Hindlimb muscle (tissue), 1 donor: ENCODE measurements at regions not wholly inside any gene's neighbourhood (a gene's known extent, or its start where the extent isn't known, plus 50 kb on each side); places are given as distances from the start of the nearest gene placed in this dataset.
A peak's percentile ranks its signal among the peaks of the same experiment; 100 is the strongest.

Source experiments
- DNase-seq: peaks from one replicate; pipeline ENCODE4 v3.0.0-alpha.2; 2013

GRCh38 chr16:73347500-73348375 is 299.8 kb upstream of the ZFHX3 start:
- DNase-seq = peak; percentile 36

- no peak for DNase-seq
Measured at GRCh38 chr16:73339821-73340220, 291.9 kb upstream of the ZFHX3 start.

- DNase-seq = no peak
Measured at GRCh38 chr16:73337373-73338296, 289.7 kb upstream of the ZFHX3 start.

GRCh38 chr16:73329358-73330286 is 281.7 kb upstream of the ZFHX3 start:
- DNase-seq = no peak

- no peak for DNase-seq
Measured at GRCh38 chr16:73326770-73327470, 279.0 kb upstream of the ZFHX3 start.

GRCh38 chr16:73326221-73326620 is 278.3 kb upstream of the ZFHX3 start:
- no peak for DNase-seq

GRCh38 chr16:73323880-73324279 is 276.0 kb upstream of the ZFHX3 start:
- DNase-seq = no peak

GRCh38 chr16:73322856-73323255 is 274.9 kb upstream of the ZFHX3 start:
- DNase-seq = no peak

- no peak for DNase-seq
Measured at GRCh38 chr16:73321853-73322252, 273.9 kb upstream of the ZFHX3 start.

- DNase-seq = no peak
Measured at GRCh38 chr16:73319737-73320136, 271.8 kb upstream of the ZFHX3 start.

- no peak for DNase-seq
Measured at GRCh38 chr16:73319261-73319660, 271.3 kb upstream of the ZFHX3 start.

GRCh38 chr16:73317321-73317857 is 269.5 kb upstream of the ZFHX3 start:
- DNase-seq = no peak

- no peak for DNase-seq
Measured at GRCh38 chr16:73315645-73316044, 267.7 kb upstream of the ZFHX3 start.

GRCh38 chr16:73313950-73314349 is 266.0 kb upstream of the ZFHX3 start:
- no peak for DNase-seq

GRCh38 chr16:73311857-73312723 is 264.2 kb upstream of the ZFHX3 start:
- DNase-seq = no peak

- DNase-seq = no peak
Measured at GRCh38 chr16:73308771-73309170, 260.8 kb upstream of the ZFHX3 start.

- no peak for DNase-seq
Measured at GRCh38 chr16:73306901-73307413, 259.0 kb upstream of the ZFHX3 start.

GRCh38 chr16:73304008-73304774 is 256.3 kb upstream of the ZFHX3 start:
- no peak for DNase-seq

- no peak for DNase-seq
Measured at GRCh38 chr16:73302942-73303341, 255.0 kb upstream of the ZFHX3 start.
